Liver (tissue), 8 donors: ENCODE measurements at regions not wholly inside any gene's neighbourhood (a gene's known extent, or its start where the extent isn't known, plus 50 kb on each side); places are given as distances from the start of the nearest gene placed in this dataset.

Experiments
- DNase-seq: peaks from one replicate; pipeline ENCODE4 v3.0.0-alpha.2; 2017; ENCODE audit warnings: low spot score
- H3K27ac ChIP-seq, 2 donors: one replicate each; pipeline ENCODE4 v1.7.0; 2013; ENCODE audit warnings: inconsistent platforms in 2 of 2, low read length in 2 of 2, control low read depth in 1 of 2, low read depth in 1 of 2, mild to moderate bottlenecking in 1 of 2
- H3K27me3 ChIP-seq, 4 donors: one replicate each; pipeline versions ENCODE4 v1.6.1 to v1.7.0; 2013; ENCODE audit warnings: low read length in 3 of 4, inconsistent platforms in 1 of 4, mild to moderate bottlenecking in 1 of 4, moderate library complexity in 1 of 4; ENCODE audit not compliant: control insufficient read depth in 4 of 4, insufficient read depth in 4 of 4
- H3K36me3 ChIP-seq, 4 donors: one replicate each; pipeline versions ENCODE4 v1.6.1 to v1.7.0; 2013; ENCODE audit warnings: low read length in 3 of 4, mild to moderate bottlenecking in 3 of 4, low read depth in 1 of 4, moderate library complexity in 1 of 4; ENCODE audit not compliant: control insufficient read depth in 4 of 4, insufficient read depth in 3 of 4
- H3K4me1 ChIP-seq, 4 donors: one replicate each; pipeline versions ENCODE4 v1.6.1 to v1.7.0; 2013; ENCODE audit warnings: low read length in 3 of 4, mild to moderate bottlenecking in 3 of 4, moderate library complexity in 1 of 4; ENCODE audit not compliant: control insufficient read depth in 4 of 4, insufficient read depth in 4 of 4
- H3K4me3 ChIP-seq, 3 donors: one replicate each; pipeline versions ENCODE4 v1.6.1 to v1.7.0; 2013; ENCODE audit warnings: low read length in 3 of 3, control low read depth in 1 of 3, low read depth in 1 of 3, mild to moderate bottlenecking in 1 of 3
- H3K9ac ChIP-seq, 2 donors: one replicate each; pipeline ENCODE4 v1.7.0; 2013; ENCODE audit warnings: low read length in 2 of 2, mild to moderate bottlenecking in 2 of 2, moderate library complexity in 2 of 2, control low read depth in 1 of 2, low read depth in 1 of 2
- H3K9me3 ChIP-seq, 4 donors: one replicate each; pipeline versions ENCODE4 v1.6.1 to v1.7.0; 2013; ENCODE audit warnings: low read length in 3 of 4; ENCODE audit not compliant: control insufficient read depth in 4 of 4
- ATF3 ChIP-seq: IDR thresholded peaks from 2 replicates; pipeline ENCODE4 v1.6.1; 2016; ENCODE audit warnings: antibody characterized with exemption
- CTCF ChIP-seq: fragments of 150-350 bp; IDR thresholded peaks from 2 replicates; pipeline ENCODE4 v1.5.1; 2017; ENCODE audit warnings: improper control_type of control experiment, low read depth, low read length; ENCODE audit not compliant: missing input control
- EGR1 ChIP-seq, 2 donors: IDR thresholded peaks; 2 replicates each; pipeline ENCODE4 v1.6.1; 2016 to 2018; ENCODE audit warnings: antibody characterized with exemption in 2 of 2, low read depth in 2 of 2
- FOXA2 ChIP-seq: IDR thresholded peaks from 2 replicates; pipeline ENCODE4 v1.6.1; 2016; ENCODE audit warnings: antibody characterized with exemption
- GABPA ChIP-seq, 2 donors: IDR thresholded peaks in 1 of 2; conservative IDR thresholded peaks in 1 of 2; 2 replicates each; pipeline ENCODE4 v1.6.1; 2016; ENCODE audit warnings: antibody characterized with exemption in 2 of 2, mild to moderate bottlenecking in 1 of 2, moderate library complexity in 1 of 2
- HNF4A ChIP-seq, 2 donors: conservative IDR thresholded peaks; 2 replicates each; pipeline ENCODE4 v1.6.1; 2016; ENCODE audit warnings: antibody characterized with exemption in 2 of 2, mild to moderate bottlenecking in 2 of 2
- HNF4G ChIP-seq: IDR thresholded peaks from 2 replicates; pipeline ENCODE4 v1.6.1; 2016; ENCODE audit warnings: antibody characterized with exemption
- JUND ChIP-seq, 2 donors: IDR thresholded peaks; 2 replicates each; pipeline ENCODE4 v1.6.1; 2016; ENCODE audit warnings: antibody characterized with exemption in 2 of 2
- MAX ChIP-seq: IDR thresholded peaks from 2 replicates; pipeline ENCODE4 v1.6.1; 2016; ENCODE audit warnings: antibody characterized with exemption
- NR2F2 ChIP-seq: IDR thresholded peaks from 2 replicates; pipeline ENCODE4 v1.6.1; 2016; ENCODE audit warnings: antibody characterized with exemption
- RAD21 ChIP-seq, 2 donors: IDR thresholded peaks; 2 replicates each; pipeline ENCODE4 v1.6.1; 2016; ENCODE audit warnings: antibody characterized with exemption in 2 of 2, mild to moderate bottlenecking in 2 of 2
- REST ChIP-seq: IDR thresholded peaks from 2 replicates; pipeline ENCODE4 v1.6.1; 2016; ENCODE audit warnings: antibody characterized with exemption, mild to moderate bottlenecking
- SP1 ChIP-seq: IDR thresholded peaks from 2 replicates; pipeline ENCODE4 v1.6.1; 2018; ENCODE audit warnings: antibody characterized with exemption, mild to moderate bottlenecking
- TAF1 ChIP-seq: conservative IDR thresholded peaks from 2 replicates; pipeline ENCODE4 v1.6.1; 2016; ENCODE audit warnings: antibody characterized with exemption, mild to moderate bottlenecking
- YY1 ChIP-seq: IDR thresholded peaks from 2 replicates; pipeline ENCODE4 v1.6.1; 2016; ENCODE audit warnings: antibody characterized with exemption, mild to moderate bottlenecking
- ZBTB33 ChIP-seq: IDR thresholded peaks from 2 replicates; pipeline ENCODE4 v1.6.1; 2016; ENCODE audit warnings: antibody characterized with exemption
- whole genome bisulfite sequencing: extraction: QIAGEN DNeasy Blood & Tissue Kit; methylation state at CpG from one replicate; pipeline ENCODE4 v1.1.7; 2013; 5-methylcytosine and 5-hydroxymethylcytosine counted together
- donor health status: healthy.
- donor health status: healthy.
- donor health status: healthy.
- donor health status: healthy.
- donor health status: healthy.

GRCh38 chr7:125436220-125436619, 506.6 kb upstream of the POT1 start:
- no peak for DNase-seq

GRCh38 chr7:125431349-125431748, 501.7 kb upstream of the POT1 start:
- DNase-seq, result no peak

More at GRCh38 chr7:125436220-125436619, 506.6 kb upstream of the POT1 start:
- Histone ChIP-seq H3K27me3 (no peaks in the 10 kb centered on the region), H3K9me3 (no peaks in the 10 kb centered on the region), H3K36me3 (no peaks in the 10 kb centered on the region), H3K27ac (no peak overlapping the region), H3K9ac (no peak overlapping the region), H3K4me1 (no peaks in the 10 kb centered on the region), H3K4me3 (no peak overlapping the region)
- no peak for TF ChIP-seq YY1
- TF ChIP-seq CTCF, result no peak
- WGBS, result 71% methylated on average over 1 of the region's 1 CpG

GRCh38 chr7:125430013-125430412, 500.4 kb upstream of the POT1 start:
- TF ChIP-seq JUND (IDR thresholded peaks at IDR 0.05) (no peak), EGR1 (IDR thresholded peaks at IDR 0.05; ENCODE audit: low read depth in 2 of 2) (no peak), HNF4G (no peak), TAF1 (no peak), MAX (no peak), ATF3 (no peak), REST (no peak), HNF4A (conservative IDR thresholded peaks at IDR 0.05) (no peak), NR2F2 (no peak), SP1 (no peak), RAD21 (IDR thresholded peaks at IDR 0.05) (no peak), CTCF (no peak), GABPA (IDR thresholded peaks at IDR 0.05 in 1 of 2, conservative IDR thresholded peaks at IDR 0.05 in 1 of 2) (no peak), FOXA2 (no peak), YY1 (no peak), ZBTB33 (no peak)
- no peak for DNase-seq
- no peaks in the 10 kb centered on the region for H3K9me3 ChIP-seq
- no peak overlapping the region for H3K9ac ChIP-seq
- H3K36me3 ChIP-seq, result no peaks in the 10 kb centered on the region
- 58% methylated on average over 2 of the region's 2 CpGs for WGBS
- H3K27me3 ChIP-seq, result no peaks in the 10 kb centered on the region
- H3K4me1 ChIP-seq, result no peaks in the 10 kb centered on the region
- H3K4me3 ChIP-seq, result no peak overlapping the region
- no peak overlapping the region for H3K27ac ChIP-seq

More at GRCh38 chr7:125431349-125431748, 501.7 kb upstream of the POT1 start:
- 40% methylated on average over 1 of the region's 1 CpG for WGBS
- Histone ChIP-seq H3K4me3 (no peak overlapping the region), H3K4me1 (no peaks in the 10 kb centered on the region), H3K36me3 (no peaks in the 10 kb centered on the region), H3K27me3 (no peaks in the 10 kb centered on the region), H3K9me3 (no peaks in the 10 kb centered on the region), H3K9ac (no peak overlapping the region), H3K27ac (no peak overlapping the region)
- no peak for TF ChIP-seq RAD21 (IDR thresholded peaks at IDR 0.05)
- no peak for TF ChIP-seq NR2F2
- TF ChIP-seq HNF4A (conservative IDR thresholded peaks at IDR 0.05), result no peak
